GM18499 (cell line): ENCODE measurements at regions not wholly inside any gene's neighbourhood (a gene's known extent, or its start where the extent isn't known, plus 50 kb on each side); places are given as distances from the start of the nearest gene placed in this dataset.

Experiments used
- ATAC-seq: cut with Tn5 transposase; IDR thresholded peaks from one replicate; pipeline ENCODE4 v1.9.1; 2021; ENCODE audit warnings: moderate number of reproducible peaks; ENCODE audit not compliant: insufficient read depth, unreplicated experiment

GRCh38 chr18:68435581-68435980 is 279.3 kb downstream of the TMX3 start:
- no peak for ATAC-seq

- no peak for ATAC-seq
Observed at GRCh38 chr18:68431922-68432198, 283.0 kb downstream of the TMX3 start.

GRCh38 chr18:68431111-68431921 is 283.6 kb downstream of the TMX3 start:
- no peak for ATAC-seq

- no peak for ATAC-seq
Observed at GRCh38 chr18:68429841-68430240, 285.1 kb downstream of the TMX3 start.

GRCh38 chr18:68429111-68429510 is 285.8 kb downstream of the TMX3 start:
- no peak for ATAC-seq

GRCh38 chr18:68428661-68429060 is 286.2 kb downstream of the TMX3 start:
- no peak for ATAC-seq

- no peak for ATAC-seq
Observed at GRCh38 chr18:68427951-68428401, 286.9 kb downstream of the TMX3 start.

- no peak for ATAC-seq
Observed at GRCh38 chr18:68426731-68427315, 288.1 kb downstream of the TMX3 start.

- no peak for ATAC-seq
Observed at GRCh38 chr18:68418881-68419280, 296.0 kb downstream of the TMX3 start.

- no peak for ATAC-seq
Observed at GRCh38 chr18:68418226-68418868, 296.6 kb downstream of the TMX3 start.

GRCh38 chr18:68417826-68418225 is 297.1 kb downstream of the TMX3 start:
- no peak for ATAC-seq

GRCh38 chr18:68417166-68417799 is 297.6 kb downstream of the TMX3 start:
- ATAC-seq, result no peak

GRCh38 chr18:68414407-68414806 is 300.5 kb downstream of the TMX3 start:
- ATAC-seq, result no peak

- no peak for ATAC-seq
Observed at GRCh38 chr18:68409576-68409975, 305.3 kb downstream of the TMX3 start.

- ATAC-seq, result no peak
Observed at GRCh38 chr18:68406761-68407160, 308.1 kb downstream of the TMX3 start.

GRCh38 chr18:68402784-68403183 is 312.1 kb downstream of the TMX3 start:
- no peak for ATAC-seq

GRCh38 chr18:68400889-68401288 is 314.0 kb downstream of the TMX3 start:
- no peak for ATAC-seq

- no peak for ATAC-seq
Observed at GRCh38 chr18:68399721-68400120, 315.2 kb downstream of the TMX3 start.

- no peak for ATAC-seq
Observed at GRCh38 chr18:68397241-68398035, 317.5 kb downstream of the TMX3 start.

GRCh38 chr18:68394705-68395104 is 320.2 kb downstream of the TMX3 start:
- ATAC-seq, result no peak
